Astrocyte (in vitro differentiated cells and primary cell): ENCODE measurements at regions not wholly inside any gene's neighbourhood (a gene's known extent, or its start where the extent isn't known, plus 50 kb on each side); places are given as distances from the start of the nearest gene placed in this dataset.

ENCODE experiments used
- DNase-seq: peaks from one replicate; pipeline ENCODE4 v3.0.0-alpha.2; 2010; ENCODE audit warnings: low read depth
- FAIRE-seq: peaks from 2 replicates; lab custom pipeline; 2011; peaks lifted over from hg19 to GRCh38; lab: Jason Lieb, UNC
- H2AFZ ChIP-seq: 2 replicates; pipeline ENCODE4 v1.6.0; 2012; ENCODE audit warnings: low read depth, low read length, inconsistent platforms
- H3K27ac ChIP-seq: 2 replicates; pipeline ENCODE4 v1.5.1; 2011; ENCODE audit warnings: low read depth, low read length, inconsistent platforms
- H3K27me3 ChIP-seq: 2 replicates; pipeline ENCODE4 v1.6.0; 2011; ENCODE audit warnings: low read length, inconsistent platforms; ENCODE audit not compliant: insufficient read depth
- H3K36me3 ChIP-seq: 2 replicates; pipeline ENCODE4 v1.5.1; 2011; ENCODE audit warnings: low read length, inconsistent platforms; ENCODE audit not compliant: insufficient read depth
- H3K4me1 ChIP-seq: 2 replicates; pipeline ENCODE4 v1.5.1; 2011; ENCODE audit warnings: low read length, inconsistent platforms; ENCODE audit not compliant: insufficient read depth
- H3K4me2 ChIP-seq: 2 replicates; pipeline ENCODE4 v1.6.0; 2012; ENCODE audit warnings: low read length, inconsistent platforms
- H3K4me3 ChIP-seq: 2 replicates; pipeline ENCODE4 v1.5.1; 2011; ENCODE audit warnings: low read depth, mild to moderate bottlenecking, low read length, inconsistent platforms; ENCODE audit not compliant: insufficient read depth
- H3K79me2 ChIP-seq: 2 replicates; pipeline ENCODE4 v1.6.0; 2012; ENCODE audit warnings: mild to moderate bottlenecking, low read length, inconsistent platforms; ENCODE audit not compliant: insufficient read depth
- H3K9ac ChIP-seq: 2 replicates; pipeline ENCODE4 v1.6.0; 2012; ENCODE audit warnings: mild to moderate bottlenecking, low read length, inconsistent platforms
- H3K9me3 ChIP-seq: 2 replicates; pipeline ENCODE4 v1.5.1; 2012; ENCODE audit warnings: low read depth, mild to moderate bottlenecking, low read length, inconsistent platforms; ENCODE audit not compliant: insufficient read depth
- H4K20me1 ChIP-seq: 2 replicates; pipeline ENCODE4 v1.6.0; 2012; ENCODE audit warnings: low read length, inconsistent platforms; ENCODE audit not compliant: insufficient read depth
- H3K27ac Mint-ChIP-seq: one replicate; pipeline ENCODE4 v1.8.0; 2021; ENCODE audit warnings: mild to moderate bottlenecking, mixed read lengths; ENCODE audit not compliant: unreplicated experiment
- H3K27me3 Mint-ChIP-seq: one replicate; pipeline ENCODE4 v1.8.0; 2021; ENCODE audit warnings: low read depth, mixed read lengths; ENCODE audit not compliant: unreplicated experiment
- H3K36me3 Mint-ChIP-seq: one replicate; pipeline ENCODE4 v1.8.0; 2021; ENCODE audit warnings: low read depth, mixed read lengths; ENCODE audit not compliant: unreplicated experiment
- H3K4me1 Mint-ChIP-seq: one replicate; pipeline ENCODE4 v1.8.0; 2021; ENCODE audit warnings: low read depth, mixed read lengths; ENCODE audit not compliant: unreplicated experiment
- H3K4me3 Mint-ChIP-seq: one replicate; pipeline ENCODE4 v1.8.0; 2021; ENCODE audit warnings: mild to moderate bottlenecking, moderate library complexity, mixed read lengths; ENCODE audit not compliant: unreplicated experiment
- H3K9me3 Mint-ChIP-seq: one replicate; pipeline ENCODE4 v1.8.0; 2021; ENCODE audit warnings: mild to moderate bottlenecking, mixed read lengths; ENCODE audit not compliant: unreplicated experiment
- EZH2 ChIP-seq: IDR thresholded peaks from 2 replicates; pipeline ENCODE4 v1.6.1; 2012; ENCODE audit warnings: mild to moderate bottlenecking, low read length, inconsistent platforms; ENCODE audit not compliant: insufficient read depth
- TF ChIP-seq, protein P1 (sequence below): IDR thresholded peaks from 2 replicates; pipeline ENCODE4 v1.5.1; 2011; ENCODE audit warnings: low read depth, mild to moderate bottlenecking, inconsistent platforms, low read length, moderate library complexity; ENCODE audit not compliant: insufficient read depth

DNA sequence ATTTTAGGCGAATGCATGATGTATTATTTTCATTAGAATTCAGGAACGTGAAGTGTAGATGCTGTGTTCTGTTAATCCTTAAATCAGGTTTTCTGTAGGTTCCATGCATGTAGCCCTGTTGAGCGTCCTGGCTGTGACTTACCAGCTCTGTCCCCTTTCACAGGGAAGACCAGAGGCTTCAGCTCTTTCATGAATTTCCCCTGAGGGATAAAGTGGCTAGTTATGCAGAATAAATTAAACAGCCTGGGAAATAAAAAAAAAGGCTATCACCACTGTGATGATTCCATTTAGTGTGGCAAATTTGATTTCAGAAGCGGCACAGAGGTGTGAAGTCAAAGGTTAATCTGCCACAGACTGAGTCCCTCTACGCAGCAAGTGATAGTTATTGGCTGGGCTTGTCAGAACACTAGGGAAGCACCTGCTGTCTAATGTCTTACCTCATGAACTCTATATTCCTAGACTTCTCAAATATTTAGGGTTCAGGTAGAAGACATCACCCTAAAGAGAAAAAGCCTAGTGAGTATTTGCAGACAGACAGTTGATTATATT, 61.6 kb upstream of the LINC00305 start:
- no peak for TF ChIP-seq EZH2
- TF ChIP-seq, protein P1, sequence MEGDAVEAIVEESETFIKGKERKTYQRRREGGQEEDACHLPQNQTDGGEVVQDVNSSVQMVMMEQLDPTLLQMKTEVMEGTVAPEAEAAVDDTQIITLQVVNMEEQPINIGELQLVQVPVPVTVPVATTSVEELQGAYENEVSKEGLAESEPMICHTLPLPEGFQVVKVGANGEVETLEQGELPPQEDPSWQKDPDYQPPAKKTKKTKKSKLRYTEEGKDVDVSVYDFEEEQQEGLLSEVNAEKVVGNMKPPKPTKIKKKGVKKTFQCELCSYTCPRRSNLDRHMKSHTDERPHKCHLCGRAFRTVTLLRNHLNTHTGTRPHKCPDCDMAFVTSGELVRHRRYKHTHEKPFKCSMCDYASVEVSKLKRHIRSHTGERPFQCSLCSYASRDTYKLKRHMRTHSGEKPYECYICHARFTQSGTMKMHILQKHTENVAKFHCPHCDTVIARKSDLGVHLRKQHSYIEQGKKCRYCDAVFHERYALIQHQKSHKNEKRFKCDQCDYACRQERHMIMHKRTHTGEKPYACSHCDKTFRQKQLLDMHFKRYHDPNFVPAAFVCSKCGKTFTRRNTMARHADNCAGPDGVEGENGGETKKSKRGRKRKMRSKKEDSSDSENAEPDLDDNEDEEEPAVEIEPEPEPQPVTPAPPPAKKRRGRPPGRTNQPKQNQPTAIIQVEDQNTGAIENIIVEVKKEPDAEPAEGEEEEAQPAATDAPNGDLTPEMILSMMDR = no peak
- H3K27ac Mint-ChIP-seq = no peak overlapping the region
- Histone ChIP-seq H3K27ac (no peak overlapping the region), H3K4me2 (no peak overlapping the region), H3K4me3 (no peak overlapping the region), H3K9ac (no peak overlapping the region), H3K4me1 (no peaks in the 10 kb centered on the region), H2AFZ (no peak overlapping the region), H3K9me3 (no peaks in the 10 kb centered on the region), H3K79me2 (no peaks in the 10 kb centered on the region), H3K27me3 (no peaks in the 10 kb centered on the region), H3K36me3 (no peaks in the 10 kb centered on the region), H4K20me1 (no peaks in the 10 kb centered on the region)
- DNase-seq (no peak), FAIRE-seq (no peak)
- H3K27me3 Mint-ChIP-seq = no peaks in the 10 kb centered on the region
- no peak overlapping the region for H3K4me3 Mint-ChIP-seq
- no peaks in the 10 kb centered on the region for H3K9me3 Mint-ChIP-seq
- no peaks in the 10 kb centered on the region for H3K36me3 Mint-ChIP-seq
- H3K4me1 Mint-ChIP-seq = no peaks in the 10 kb centered on the region

DNA sequence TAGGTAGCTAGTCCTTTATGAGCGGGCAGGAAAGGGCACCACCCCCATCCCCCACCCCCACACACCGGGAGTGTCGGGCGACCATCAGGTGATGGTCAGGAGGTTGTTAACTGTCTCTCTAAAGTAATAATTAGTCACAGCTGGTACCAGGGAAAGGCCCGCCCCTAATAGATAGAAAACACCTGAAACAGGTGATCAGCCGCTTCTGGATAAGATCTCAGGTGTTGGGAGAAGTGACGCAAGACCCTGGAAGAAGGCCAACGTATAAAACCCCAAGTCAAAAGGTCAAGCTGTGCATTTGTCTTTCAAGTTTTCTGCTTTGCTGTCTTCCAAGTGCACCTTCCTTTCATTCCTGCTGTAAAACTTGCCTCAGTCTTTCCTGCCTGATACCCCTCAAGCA, 59.6 kb upstream of the LINC00305 start:
- H3K36me3 ChIP-seq = no peaks in the 10 kb centered on the region
- Mint-ChIP-seq H3K27ac (no peak overlapping the region), H3K4me3 (no peak overlapping the region), H3K9me3 (no peaks in the 10 kb centered on the region), H3K36me3 (no peaks in the 10 kb centered on the region), H3K4me1 (no peaks in the 10 kb centered on the region), H3K27me3 (no peaks in the 10 kb centered on the region)
- no peaks in the 10 kb centered on the region for H4K20me1 ChIP-seq
- H3K79me2 ChIP-seq = no peaks in the 10 kb centered on the region
- no peak for DNase-seq
- TF ChIP-seq, protein P1 = no peak
- no peak for TF ChIP-seq EZH2
- no peak overlapping the region for H3K27ac ChIP-seq
- H3K4me2 ChIP-seq = no peak overlapping the region
- no peaks in the 10 kb centered on the region for H3K4me1 ChIP-seq
- FAIRE-seq = no peak
- H3K27me3 ChIP-seq = no peaks in the 10 kb centered on the region
- no peak overlapping the region for H3K9ac ChIP-seq
- H3K9me3 ChIP-seq = no peaks in the 10 kb centered on the region
- H2AFZ ChIP-seq = no peak overlapping the region
- no peak overlapping the region for H3K4me3 ChIP-seq

DNA sequence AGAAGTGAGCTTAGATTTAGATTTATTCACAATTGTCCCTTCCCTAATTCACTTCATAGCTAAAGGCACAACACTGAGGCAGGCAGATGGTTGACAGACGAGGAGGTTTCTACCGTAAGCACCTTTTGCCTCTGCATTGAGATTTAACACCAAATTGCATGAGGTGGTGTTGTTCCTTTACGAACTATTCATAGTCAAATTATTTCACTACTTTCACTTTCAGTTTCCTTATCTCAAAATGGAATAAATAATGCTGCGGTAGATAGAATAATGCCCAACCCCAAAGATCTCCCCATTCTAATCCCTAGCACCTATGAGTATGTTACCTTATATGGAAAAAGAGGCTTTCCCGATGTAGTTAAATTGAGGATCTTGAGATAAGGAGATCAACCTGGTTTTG, 58.9 kb upstream of the LINC00305 start:
- Mint-ChIP-seq H3K9me3 (no peaks in the 10 kb centered on the region), H3K4me1 (no peaks in the 10 kb centered on the region), H3K27me3 (no peaks in the 10 kb centered on the region), H3K36me3 (no peaks in the 10 kb centered on the region), H3K4me3 (no peak overlapping the region), H3K27ac (no peak overlapping the region)
- Histone ChIP-seq H3K27ac (no peak overlapping the region), H2AFZ (no peak overlapping the region), H3K9me3 (no peaks in the 10 kb centered on the region), H3K79me2 (no peaks in the 10 kb centered on the region), H3K27me3 (no peaks in the 10 kb centered on the region), H3K36me3 (no peaks in the 10 kb centered on the region), H4K20me1 (no peaks in the 10 kb centered on the region), H3K4me3 (no peak overlapping the region), H3K9ac (no peak overlapping the region), H3K4me1 (no peaks in the 10 kb centered on the region), H3K4me2 (no peak overlapping the region)
- no peak for TF ChIP-seq EZH2
- TF ChIP-seq, protein P1 = no peak
- DNase-seq (no peak), FAIRE-seq (no peak)
